GM13976 (cell line): ENCODE measurements at regions not wholly inside any gene's neighbourhood (a gene's known extent, or its start where the extent isn't known, plus 50 kb on each side); places are given as distances from the start of the nearest gene placed in this dataset.

Experiments used
- DNase-seq: peaks from one replicate; pipeline ENCODE4 v3.0.0; 2012; ENCODE audit warnings: low spot score
- in situ Hi-C: fragments of 300-500 bp; cut with MboI; formaldehyde crosslinking; loops from one replicate; pipeline ENCODE4 v1.12.0; 2022; ENCODE audit warnings: low sequenced_read_pairs, mixed read lengths, inconsistent platforms; ENCODE audit not compliant: unreplicated experiment
- TF ChIP-seq, protein P1 (sequence below): IDR thresholded peaks from 2 replicates; pipeline ENCODE4 v1.5.1; 2012; ENCODE audit warnings: borderline replicate concordance, mild to moderate bottlenecking; ENCODE audit not compliant: insufficient read depth; ENCODE audit errors: extremely low read depth, missing control alignments, control extremely low read depth

- DNase-seq = peak; percentile 77
- in situ Hi-C loops = no loop called here
- TF ChIP-seq, protein P1, sequence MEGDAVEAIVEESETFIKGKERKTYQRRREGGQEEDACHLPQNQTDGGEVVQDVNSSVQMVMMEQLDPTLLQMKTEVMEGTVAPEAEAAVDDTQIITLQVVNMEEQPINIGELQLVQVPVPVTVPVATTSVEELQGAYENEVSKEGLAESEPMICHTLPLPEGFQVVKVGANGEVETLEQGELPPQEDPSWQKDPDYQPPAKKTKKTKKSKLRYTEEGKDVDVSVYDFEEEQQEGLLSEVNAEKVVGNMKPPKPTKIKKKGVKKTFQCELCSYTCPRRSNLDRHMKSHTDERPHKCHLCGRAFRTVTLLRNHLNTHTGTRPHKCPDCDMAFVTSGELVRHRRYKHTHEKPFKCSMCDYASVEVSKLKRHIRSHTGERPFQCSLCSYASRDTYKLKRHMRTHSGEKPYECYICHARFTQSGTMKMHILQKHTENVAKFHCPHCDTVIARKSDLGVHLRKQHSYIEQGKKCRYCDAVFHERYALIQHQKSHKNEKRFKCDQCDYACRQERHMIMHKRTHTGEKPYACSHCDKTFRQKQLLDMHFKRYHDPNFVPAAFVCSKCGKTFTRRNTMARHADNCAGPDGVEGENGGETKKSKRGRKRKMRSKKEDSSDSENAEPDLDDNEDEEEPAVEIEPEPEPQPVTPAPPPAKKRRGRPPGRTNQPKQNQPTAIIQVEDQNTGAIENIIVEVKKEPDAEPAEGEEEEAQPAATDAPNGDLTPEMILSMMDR = no peak
Observed at GRCh38 chr6:5851261-5851757, 155.4 kb downstream of the NRN1 start.

DNA sequence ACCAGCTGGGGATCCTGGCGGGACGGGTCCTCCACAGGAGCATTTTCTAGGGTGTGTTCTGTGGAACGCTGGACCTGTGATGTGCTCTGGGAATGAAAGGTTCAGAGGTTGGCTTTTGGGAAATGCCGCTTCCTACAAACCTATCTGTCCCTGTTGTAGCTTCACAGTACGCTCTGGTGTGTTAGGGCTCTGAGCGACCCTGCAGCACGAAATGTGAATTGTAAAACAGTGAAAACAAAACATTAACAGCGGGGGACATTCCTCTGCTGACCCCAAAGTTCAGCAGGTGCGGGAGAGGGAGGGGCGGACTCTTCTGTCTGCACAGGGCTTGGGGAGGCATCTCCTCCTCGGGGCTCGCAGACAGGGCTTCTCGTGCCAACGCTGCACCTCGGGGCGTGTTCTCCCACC lies 155.9 kb downstream of the NRN1 start:
- in situ Hi-C loops = no loop called here
- TF ChIP-seq, protein P1 = no peak
- DNase-seq = no peak

DNA sequence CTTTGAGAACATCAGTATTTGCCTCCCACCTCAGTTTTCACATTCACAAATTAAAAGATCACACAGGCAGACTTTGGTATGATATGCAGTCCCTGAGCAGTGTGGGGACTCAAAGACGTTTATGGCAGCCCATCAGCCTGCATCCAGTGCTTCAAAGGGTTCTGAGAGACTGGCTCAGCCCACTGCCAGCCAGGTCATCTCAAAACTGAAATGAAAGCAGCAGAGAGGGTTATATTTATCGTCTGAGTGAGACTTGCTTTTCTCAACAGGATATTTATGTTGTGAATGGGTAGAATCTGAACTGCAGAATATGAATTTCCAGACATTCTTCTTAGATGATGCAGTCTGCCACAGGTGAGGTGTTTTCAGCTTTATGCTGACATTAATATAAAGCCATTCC lies 159.8 kb downstream of the NRN1 start:
- TF ChIP-seq, protein P1 = no peak
- in situ Hi-C loops = no loop called here
- DNase-seq = no peak

DNA sequence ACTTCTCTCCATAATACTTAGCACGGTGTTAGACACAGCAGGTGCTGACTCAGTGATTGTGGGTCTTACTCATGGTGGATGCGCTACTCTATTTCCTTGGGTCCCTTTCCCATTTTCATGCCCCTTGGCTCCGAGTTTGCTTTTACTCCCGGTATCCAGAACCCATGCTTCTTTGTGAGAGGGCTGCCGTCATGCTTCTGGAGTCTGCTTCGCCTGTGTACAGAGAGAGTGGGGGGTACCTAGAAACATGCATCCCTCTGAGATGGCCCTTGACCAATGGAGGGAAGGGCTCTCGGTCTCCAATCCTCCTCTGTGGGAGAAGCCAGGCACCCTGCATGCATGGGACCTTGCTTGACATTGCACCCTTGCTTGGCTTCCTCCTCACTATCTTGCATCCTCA lies 160.4 kb downstream of the NRN1 start:
- in situ Hi-C loops = no loop called here
- no peak for DNase-seq
- TF ChIP-seq, protein P1 = no peak

GRCh38 chr6:5843078-5843477 lies 163.6 kb downstream of the NRN1 start:
- TF ChIP-seq, protein P1 = no peak

GRCh38 chr6:5840734-5841390 lies 165.9 kb downstream of the NRN1 start:
- TF ChIP-seq, protein P1 = no peak
- DNase-seq = no peak
- in situ Hi-C loops = no loop called here

More at GRCh38 chr6:5843078-5843477, 163.6 kb downstream of the NRN1 start:
- in situ Hi-C loops = no loop called here
- no peak for DNase-seq

- in situ Hi-C loops = no loop called here
- TF ChIP-seq, protein P1 = no peak
- DNase-seq = no peak
Observed at GRCh38 chr6:5838656-5839396, 167.9 kb downstream of the NRN1 start.
